ENCODE measurements at regions not wholly inside any gene's neighbourhood (a gene's known extent, or its start where the extent isn't known, plus 50 kb on each side); places are given as distances from the start of the nearest gene placed in this dataset.
"Not testable (repeated sequence)": the region's sequence is repeated elsewhere in the genome, so short reads cannot be mapped to it uniquely, and the experiment has no call there.

DNA sequence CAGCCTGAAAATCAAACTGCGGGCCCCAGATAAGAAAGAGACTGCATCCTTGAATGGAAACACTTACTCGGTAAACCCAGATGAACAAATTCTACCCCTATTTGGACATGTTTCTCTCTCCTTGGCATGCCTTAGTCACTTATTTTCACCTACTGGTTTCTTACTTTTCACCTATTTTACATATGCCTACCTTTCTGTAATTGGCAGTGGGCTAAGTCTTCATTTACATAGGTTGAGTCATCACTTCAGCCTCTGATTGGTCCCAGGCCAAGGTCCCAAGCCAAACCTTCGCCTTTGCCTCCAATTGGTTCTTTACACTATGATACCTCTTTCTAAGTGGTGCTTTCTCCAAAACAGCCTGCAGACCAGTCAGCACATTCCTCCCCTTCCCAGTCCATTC is 111.3 kb downstream of the DYRK2 start:
- DNase-seq (ENCODE audit: low read depth) = no peak

DNA sequence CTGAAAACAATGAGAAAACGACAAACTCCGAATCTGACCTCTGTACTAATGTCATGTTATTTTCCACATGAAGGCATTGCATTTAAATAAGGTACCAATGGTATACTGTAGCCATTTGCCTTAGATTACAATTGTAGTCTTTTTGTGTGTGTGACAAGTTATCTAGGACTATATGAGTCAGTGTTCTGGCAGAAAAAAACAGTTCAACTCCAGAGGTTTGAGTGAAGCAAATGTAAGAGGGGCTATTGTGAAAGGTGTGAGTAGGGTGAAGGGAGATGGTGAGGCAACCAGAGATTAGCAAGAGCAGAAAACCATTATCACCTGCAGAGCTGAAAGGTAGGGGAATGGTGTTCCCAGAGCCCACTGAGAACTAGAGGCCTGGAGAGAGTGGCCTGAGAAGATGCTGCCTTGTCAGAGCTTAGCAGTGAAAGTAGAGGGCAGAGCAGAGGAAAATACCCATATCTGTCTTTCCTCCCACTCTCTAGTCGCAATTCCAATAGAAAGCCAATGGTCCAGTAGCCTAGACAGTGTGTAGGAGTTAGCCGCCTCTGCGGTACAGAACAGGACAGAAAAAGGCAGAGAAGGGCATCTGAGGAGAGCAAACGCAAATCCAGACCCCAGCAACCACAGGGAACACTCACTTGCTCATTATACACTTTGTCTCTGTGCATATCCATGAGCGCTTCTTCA is 112.2 kb downstream of the DYRK2 start:
- DNase-seq (ENCODE audit: low read depth) = no peak

DNA sequence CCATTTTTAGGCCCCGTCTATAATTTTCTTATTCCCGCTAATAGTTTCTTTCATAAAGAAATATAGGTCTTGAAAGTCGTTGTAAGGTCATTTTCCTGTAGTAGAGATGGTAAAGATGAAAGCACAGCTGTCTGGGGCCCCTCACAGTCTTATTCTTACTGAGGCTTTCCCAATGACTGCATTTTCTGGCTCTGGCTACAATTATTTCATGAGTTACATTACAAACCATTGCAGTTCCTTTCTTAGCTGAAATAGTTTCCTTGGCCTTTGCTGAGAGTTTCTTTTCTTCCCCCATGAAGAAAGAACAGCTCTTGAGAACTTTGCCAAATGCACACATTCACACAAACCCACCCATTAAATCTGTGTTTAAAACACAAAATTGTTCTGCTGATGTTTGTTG is 113.0 kb downstream of the DYRK2 start:
- no peak for DNase-seq (ENCODE audit: low read depth)

GRCh38 chr12:67764055-67764454 is 115.5 kb downstream of the DYRK2 start:
- DNase-seq (ENCODE audit: low read depth) = no peak

DNA sequence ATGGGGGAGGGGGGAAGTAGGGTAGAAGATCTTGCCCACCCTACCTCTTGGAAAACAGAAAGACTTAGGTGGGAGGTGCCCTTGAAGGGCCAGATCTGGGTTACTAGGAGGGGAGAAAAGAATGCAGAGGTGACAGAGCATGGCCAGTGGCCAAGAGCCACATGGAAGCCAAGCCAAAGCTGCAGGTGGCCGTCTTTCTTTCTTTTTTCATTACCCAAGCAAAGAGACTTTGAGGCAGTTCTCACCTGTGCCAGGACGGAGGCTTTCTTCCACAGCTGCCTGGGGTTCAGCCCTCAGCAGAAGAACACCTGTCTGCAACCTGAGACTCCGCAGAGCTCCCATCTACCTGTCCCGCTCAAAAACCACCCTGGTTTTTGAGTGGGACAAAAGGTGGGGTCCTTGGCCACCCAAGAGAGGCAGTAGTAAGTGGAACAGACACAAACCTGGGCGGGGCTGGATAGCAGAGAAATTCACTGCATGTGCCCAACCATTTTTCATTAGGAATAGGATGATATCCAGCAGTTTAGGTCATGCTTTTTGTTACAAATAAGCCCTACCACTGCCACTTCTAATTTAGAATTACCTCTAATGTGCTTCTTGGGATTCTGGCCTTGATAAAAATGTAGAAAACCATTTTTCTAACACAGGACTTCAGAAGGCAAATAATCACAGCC is 116.5 kb downstream of the DYRK2 start:
- DNase-seq (ENCODE audit: low read depth) = no peak

DNA sequence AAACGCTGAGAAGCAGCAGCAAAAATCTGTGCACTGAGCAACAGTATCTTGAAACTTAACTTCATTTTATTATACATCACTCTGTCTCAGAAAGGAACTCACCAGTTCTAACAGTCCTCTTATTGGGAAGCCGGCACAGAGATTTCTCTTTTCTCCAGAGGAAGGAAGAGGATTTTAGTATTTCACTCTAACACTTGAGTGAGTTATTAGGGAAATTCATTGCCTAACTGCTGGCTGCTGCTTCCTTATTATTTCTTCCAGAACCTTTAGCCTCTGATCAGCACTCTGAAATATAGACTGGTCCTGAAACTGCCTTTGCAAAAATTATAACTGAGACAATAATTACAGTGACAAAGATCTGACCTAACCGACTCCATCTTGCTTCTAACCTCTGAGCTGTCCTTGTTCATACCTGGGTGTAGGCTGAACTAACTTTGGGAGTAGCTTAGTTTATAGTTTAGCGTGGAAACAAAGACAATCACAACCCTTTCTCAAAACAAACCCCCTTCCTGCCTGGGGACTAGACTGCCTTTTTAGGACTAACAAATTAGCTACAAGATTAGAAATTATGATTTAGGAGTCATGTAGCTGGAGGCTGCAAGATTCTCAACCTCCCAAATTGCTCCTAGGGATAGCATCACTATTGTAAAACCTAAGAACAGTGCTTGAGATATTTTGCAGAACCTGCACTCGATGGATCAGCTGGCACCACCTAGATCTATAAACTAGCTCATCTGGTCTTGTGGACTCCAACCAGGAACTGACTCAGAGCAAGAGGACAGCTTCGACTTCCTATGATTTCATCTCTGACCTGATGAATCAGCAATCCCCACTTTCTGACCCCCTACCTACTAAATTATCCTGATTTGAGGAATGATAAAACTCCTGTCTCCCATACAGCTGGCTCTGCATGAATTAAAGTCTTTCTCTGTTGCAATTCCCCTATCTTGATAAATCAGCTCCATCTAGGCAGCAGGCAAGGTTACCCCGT is 117.5 kb downstream of the DYRK2 start:
- DNase-seq (ENCODE audit: low read depth) = peak; percentile 27

- DNase-seq (ENCODE audit: low read depth) = no peak
Observed at GRCh38 chr12:67772267-67773169, 124.0 kb downstream of the DYRK2 start.

DNA sequence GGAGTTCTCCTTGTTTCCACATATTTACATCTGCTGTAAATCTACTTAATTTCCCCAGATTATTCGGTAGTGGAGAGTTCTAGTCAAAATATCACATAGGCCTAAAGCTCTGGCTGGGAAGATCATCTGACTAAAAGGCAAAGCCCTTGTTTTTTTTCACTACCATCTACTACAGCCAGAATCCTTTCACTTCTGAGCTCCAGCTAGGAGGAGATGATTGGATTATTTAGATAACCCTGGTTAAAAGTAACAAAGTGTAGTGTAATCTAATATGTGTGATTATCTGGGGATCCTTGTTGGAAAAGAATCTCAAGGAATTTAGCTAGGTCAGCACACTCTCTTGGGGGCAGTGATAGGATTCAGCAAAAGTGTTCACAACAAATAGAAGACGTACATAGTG is 125.4 kb downstream of the DYRK2 start:
- DNase-seq (ENCODE audit: low read depth) = no peak

DNA sequence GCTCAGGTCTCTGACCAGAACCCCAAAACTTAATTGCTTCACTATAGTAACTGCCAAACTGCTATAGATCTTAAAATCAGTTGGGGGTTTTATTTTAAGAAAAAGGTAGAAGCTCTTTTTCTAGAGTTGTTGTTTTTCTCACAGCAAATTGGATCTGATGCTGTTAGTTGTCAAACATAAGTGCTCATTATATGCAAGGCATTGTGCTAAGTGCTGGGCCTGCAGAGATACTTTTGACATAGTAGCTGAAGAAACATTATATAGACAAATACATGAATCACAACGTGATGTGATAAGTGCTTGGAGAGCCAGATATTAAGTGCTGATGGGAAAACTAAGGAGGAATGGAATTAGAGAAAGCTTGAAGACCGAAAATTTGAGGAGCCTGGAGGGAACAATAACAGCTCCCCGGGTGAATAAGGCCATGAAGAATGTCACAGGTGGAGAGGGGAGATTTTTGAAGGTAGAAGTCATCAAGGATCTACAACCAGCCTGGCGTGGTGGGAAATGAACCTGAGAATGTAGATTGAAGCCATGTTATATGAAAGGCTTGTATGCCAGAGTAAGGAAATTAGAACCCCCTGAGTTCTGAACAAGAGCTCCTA is 126.5 kb downstream of the DYRK2 start:
- no peak for DNase-seq (ENCODE audit: low read depth)

- DNase-seq (ENCODE audit: low read depth) = no peak
Observed at GRCh38 chr12:67780580-67781084, 132.1 kb downstream of the DYRK2 start.

DNA sequence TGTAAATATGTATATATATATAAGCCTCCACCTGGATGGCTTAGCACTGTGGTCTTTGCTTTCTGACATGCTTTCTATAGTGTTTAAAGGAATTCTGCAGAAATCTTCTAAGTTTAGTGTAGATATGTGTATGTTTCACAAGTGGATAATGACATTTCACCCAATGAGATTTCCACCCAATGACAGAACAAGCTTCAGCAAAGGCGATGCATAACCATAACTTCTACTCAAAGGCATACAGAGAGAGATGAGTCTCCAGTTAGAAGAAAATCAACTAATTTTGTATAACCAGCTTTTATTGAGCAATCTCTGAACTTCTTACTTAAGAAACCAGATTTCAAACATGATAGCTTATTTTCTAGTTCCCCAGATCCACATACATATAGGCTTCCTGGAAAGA is 134.0 kb downstream of the DYRK2 start:
- no peak for DNase-seq (ENCODE audit: low read depth)

- no peak for DNase-seq (ENCODE audit: low read depth)
Observed at GRCh38 chr12:67783393-67783792, 134.8 kb downstream of the DYRK2 start.

DNA sequence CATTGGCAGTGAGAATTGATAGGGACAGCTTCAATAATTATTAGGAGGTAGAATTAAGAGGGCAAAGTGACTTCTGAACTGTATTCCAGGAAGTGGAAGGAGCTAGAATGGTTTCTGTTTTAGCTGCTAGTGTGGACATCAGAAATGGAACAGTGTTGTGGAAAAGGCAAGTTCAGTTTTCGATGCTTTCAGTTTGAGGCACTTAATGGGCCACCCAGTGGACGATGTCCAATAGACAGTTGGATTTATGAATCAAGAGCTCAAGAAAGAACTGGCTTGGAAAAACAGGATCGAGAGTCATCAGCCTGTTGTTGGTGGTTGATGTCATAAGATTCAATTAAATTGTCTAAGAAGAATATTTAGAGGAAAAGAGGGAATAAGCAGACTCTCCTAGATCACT is 136.3 kb downstream of the DYRK2 start:
- DNase-seq (ENCODE audit: low read depth) = no peak

GRCh38 chr12:67786086-67786485 is 137.5 kb downstream of the DYRK2 start:
- no peak for DNase-seq (ENCODE audit: low read depth)

GRCh38 chr12:67788118-67788517 is 139.6 kb downstream of the DYRK2 start:
- no peak for DNase-seq (ENCODE audit: low read depth)

- DNase-seq (ENCODE audit: low read depth) = no peak
Observed at GRCh38 chr12:67789266-67789665, 140.7 kb downstream of the DYRK2 start.

DNA sequence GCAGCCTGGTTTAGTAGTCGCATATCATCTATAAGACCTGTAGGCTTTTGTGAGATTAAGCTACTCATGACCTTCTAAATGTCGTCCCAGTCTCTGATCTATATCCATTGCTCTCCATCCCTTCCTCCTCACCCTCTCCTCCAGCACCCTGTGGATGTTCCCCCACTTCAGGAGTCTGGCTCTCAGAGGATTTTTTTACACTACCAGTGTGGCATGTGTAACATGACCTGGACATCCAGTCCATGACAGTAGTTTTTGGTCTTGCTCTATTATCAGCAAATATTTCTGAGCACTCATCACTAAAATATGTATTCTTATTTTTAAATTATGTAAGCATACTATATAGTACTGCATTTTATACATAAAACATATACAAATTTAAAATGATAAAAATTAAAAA is 142.1 kb downstream of the DYRK2 start:
- DNase-seq (ENCODE audit: low read depth) = no peak

DNA sequence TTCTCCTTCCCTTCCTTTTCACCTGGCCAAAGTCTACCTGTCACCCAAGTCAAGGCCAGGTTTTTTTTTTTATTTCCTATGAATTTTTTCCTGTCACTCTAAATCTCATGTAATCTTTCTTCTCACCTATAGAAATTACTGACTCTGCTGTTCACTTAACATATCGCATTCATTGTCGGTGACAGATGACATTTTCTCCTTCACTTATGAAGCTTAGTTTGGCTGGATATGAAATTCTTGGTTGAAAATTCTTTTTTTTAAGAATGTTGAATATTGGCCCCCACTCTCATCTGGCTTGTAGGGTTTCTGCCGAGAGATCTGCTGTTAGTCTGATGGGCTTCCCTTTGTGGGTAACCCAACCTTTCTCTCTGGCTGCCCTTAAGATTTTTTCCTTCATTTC is 142.8 kb downstream of the DYRK2 start:
- DNase-seq (ENCODE audit: low read depth) = not testable (repeated sequence)

GRCh38 chr12:67792185-67792584 is 143.6 kb downstream of the DYRK2 start:
- DNase-seq (ENCODE audit: low read depth) = no peak

DNA sequence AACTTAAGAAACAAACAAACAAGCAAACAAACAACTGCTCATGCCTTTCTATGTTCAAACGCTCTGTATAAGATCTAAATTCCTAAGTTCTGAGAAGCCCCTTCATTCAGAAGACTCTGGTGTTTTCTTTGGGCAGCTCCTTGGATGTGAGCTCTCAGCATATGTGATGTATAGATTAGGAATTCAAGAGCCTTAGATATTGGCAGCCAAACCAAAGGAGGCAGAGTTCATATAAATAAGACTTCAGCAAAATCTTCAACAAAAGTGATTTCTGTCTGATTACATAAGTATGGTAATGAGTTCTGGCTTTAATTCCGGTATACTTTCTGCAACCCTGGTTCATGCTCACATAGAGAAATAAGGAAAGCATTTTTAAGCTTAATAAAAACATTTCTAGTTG is 145.6 kb downstream of the DYRK2 start:
- DNase-seq (ENCODE audit: low read depth) = no peak

DNA sequence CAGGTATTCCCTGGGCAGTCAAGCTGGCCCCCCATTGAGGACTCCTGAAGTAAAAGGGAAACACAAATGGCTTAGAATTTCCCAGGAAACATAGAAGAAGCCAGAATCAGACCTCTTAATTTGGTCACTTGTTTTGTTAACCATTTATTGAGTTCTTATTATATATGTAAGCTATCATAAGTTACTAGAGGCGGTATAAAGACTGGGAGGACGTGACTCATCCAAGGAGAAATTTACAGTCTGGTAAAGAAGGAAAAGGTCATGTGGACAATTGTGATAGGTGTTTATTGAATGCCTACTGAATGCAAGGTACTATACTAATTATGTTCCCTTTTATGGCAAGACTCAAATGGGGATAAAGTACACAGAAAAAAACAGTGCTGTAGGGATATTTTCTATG is 146.7 kb downstream of the DYRK2 start:
- DNase-seq (ENCODE audit: low read depth) = no peak
